ENCODE measurements at regions not wholly inside any gene's neighbourhood (a gene's known extent, or its start where the extent isn't known, plus 50 kb on each side); places are given as distances from the start of the nearest gene placed in this dataset.
A peak's percentile ranks its signal among the peaks of the same experiment; 100 is the strongest.
"Not testable (repeated sequence)": the region's sequence is repeated elsewhere in the genome, so short reads cannot be mapped to it uniquely, and the experiment has no call there.

DNA sequence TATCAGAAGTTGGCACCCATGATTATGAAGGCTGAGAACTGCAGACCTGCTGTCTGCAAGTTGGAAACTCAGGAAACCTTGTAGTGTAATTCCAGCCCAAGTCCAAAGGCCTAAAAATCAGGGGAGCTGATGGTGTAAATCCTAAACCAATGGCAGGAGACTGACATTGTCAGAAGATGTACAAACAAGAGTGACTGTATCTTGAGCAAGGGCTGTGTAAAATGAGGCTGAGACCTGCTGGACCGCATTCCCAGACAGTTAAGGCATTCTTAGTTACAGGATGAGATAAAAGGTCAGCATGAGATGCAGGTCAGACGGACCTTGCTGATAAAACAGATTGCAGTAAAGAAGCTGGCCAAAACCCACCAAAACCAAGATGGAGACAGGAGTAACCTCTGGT, 147.7 kb downstream of the COG6 start:
- no peak for DNase-seq (ENCODE audit: low spot score)

- no peak for DNase-seq (ENCODE audit: low spot score)
These were observed 148.4 kb downstream of the COG6 start for GRCh38 chr13:39803851-39804250.

- no peak for DNase-seq (ENCODE audit: low spot score)
These were observed 149.1 kb downstream of the COG6 start for GRCh38 chr13:39804332-39805210.

- no peak for DNase-seq (ENCODE audit: low spot score)
These were observed 154.0 kb downstream of the COG6 start for GRCh38 chr13:39809466-39809865.

- no peak for DNase-seq (ENCODE audit: low spot score)
These were observed 154.8 kb downstream of the COG6 start for GRCh38 chr13:39810091-39810877.

- no peak for DNase-seq (ENCODE audit: low spot score)
These were observed 155.6 kb downstream of the COG6 start for GRCh38 chr13:39811051-39811450.

GRCh38 chr13:39811696-39812095, 156.2 kb downstream of the COG6 start:
- no peak for DNase-seq (ENCODE audit: low spot score)

GRCh38 chr13:39815345-39816111, 160.1 kb downstream of the COG6 start:
- peak; percentile 3 for DNase-seq (ENCODE audit: low spot score)

DNA sequence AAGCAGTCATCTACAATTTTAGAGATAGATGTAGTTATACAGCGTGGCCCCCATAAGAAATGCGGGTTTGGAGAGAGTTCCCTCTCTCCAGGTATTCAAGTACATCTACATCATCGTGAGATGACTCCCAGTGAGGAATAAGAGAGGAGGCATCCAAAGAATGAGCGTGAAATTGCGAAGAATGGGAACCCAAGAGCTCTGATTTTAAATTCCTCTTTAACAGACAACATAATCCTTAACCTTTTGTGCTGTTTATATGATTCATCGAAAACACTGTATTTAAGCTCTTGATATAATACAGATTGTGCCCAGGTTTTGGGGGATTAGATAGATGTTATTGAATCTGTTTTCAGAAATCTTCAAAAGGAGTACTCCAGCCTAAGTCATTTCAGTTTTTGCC, 161.5 kb downstream of the COG6 start:
- DNase-seq (ENCODE audit: low spot score): no peak

- peak; percentile 9 for DNase-seq (ENCODE audit: low spot score)
These were observed 163.5 kb downstream of the COG6 start for GRCh38 chr13:39818953-39819352.

DNA sequence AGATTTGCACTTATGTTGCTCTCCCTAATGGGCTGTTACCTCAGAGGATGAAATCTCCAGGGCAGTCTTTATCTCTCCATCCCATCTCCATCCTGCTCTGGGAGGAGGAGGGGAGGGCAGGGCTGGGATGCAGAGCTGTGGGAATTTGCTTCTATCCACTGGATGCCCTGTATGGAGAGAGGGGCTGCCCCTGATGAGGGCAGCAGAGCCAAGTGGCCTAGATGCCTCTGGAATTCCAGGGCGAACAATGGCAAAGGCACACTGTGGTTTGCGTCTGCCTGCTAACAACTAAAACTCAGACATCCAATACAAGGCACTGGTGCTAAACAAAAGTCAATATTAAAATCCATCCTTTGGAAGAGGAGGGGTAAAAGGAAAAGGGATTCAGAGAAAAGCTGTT, 165.1 kb downstream of the COG6 start:
- no peak for DNase-seq (ENCODE audit: low spot score)

- no peak for DNase-seq (ENCODE audit: low spot score)
These were observed 166.5 kb downstream of the COG6 start for GRCh38 chr13:39821977-39822376.

GRCh38 chr13:39822437-39822836, 167.0 kb downstream of the COG6 start:
- no peak for DNase-seq (ENCODE audit: low spot score)

DNA sequence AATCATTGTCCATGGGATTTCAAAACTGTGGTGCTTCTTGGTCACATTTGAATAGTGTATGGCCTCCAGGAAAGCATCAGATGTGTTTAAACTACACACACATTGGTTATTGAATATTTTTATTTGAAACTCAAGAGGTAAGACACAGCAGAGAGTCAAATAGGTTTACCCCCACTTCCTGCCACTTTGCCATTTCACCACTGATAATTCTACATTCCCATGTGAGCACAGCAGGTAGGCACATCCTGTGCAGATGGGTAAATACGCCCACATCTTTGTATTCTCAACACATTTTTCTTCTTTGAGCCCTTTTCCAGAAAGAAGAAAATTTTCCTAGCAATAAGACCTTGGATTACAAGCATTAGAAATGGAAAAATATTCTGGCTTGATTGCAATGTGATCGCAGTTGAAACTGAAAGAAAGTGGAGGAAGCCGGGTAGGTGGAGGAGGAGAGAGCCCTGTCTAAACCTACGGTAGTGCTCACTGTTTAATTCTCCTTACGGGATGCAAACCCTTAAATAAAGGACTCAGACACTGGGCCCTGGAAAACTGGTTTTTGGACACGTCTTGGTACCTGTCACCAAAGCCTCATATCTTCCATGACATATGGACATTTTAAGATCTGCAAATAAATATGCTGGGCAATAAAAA, 167.7 kb downstream of the COG6 start:
- no peak for DNase-seq (ENCODE audit: low spot score)

DNA sequence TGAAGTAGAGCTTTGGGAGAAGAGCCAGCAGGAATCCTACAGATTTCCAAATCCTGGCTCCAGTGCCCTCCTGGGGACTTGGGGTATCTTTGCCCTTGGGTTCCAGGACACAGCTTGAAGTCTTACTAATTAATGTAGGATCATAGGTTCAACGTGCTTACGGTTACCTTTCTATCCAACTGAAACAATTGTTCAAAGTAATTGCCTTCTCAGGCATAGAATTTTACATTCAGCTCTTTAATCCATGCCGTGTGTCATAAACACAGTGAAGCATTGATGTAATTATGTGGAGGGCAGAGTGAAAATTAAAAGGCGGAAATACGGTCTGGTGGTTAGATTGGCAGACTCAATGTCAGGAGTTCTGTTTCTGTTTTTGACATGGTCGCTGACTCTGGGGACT, 170.4 kb downstream of the COG6 start:
- DNase-seq (ENCODE audit: low spot score): no peak

DNA sequence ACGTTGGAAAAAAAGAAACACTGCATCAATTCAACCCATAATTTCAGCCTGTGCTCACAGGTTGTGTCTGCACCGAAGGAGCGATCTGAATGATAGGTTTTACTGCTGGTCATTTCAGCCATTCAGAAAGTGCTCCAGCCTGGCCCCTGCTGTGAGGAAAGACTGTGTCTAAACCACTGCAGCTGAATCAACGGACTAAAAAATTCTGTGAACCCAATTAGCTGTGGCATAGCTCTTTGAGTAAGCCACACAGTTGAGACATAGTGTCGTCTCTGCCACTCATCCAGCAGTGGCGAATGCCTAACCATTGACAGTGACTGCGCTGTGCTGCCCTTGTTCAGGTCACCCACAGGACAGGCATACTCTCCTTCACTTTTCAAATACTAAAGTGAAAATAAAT, 179.8 kb downstream of the COG6 start:
- DNase-seq (ENCODE audit: low spot score): no peak

- DNase-seq (ENCODE audit: low spot score): no peak
These were observed 180.6 kb downstream of the COG6 start for GRCh38 chr13:39836038-39836437.

GRCh38 chr13:39837866-39838265, 182.4 kb downstream of the COG6 start:
- not testable (repeated sequence) for DNase-seq (ENCODE audit: low spot score)

DNA sequence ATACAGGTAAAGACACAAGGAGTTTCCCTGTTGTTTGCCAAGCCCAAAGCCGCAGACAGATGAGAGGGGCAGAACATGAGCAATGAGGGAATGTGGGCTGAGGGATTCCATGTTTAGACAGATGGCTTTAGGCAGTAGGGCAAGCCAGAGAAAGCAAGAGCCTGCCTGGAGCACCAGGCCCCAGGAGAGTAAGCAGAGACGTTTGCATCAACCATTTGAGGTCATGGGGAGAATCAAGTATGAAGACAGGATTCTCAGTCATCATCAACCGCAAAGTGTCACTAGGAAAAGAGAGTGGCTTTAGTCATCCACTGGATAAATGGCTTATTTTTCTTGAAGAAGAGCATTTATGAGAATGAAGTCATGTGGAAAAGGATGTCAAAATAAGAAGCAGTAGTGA, 184.7 kb downstream of the COG6 start:
- DNase-seq (ENCODE audit: low spot score): no peak

DNA sequence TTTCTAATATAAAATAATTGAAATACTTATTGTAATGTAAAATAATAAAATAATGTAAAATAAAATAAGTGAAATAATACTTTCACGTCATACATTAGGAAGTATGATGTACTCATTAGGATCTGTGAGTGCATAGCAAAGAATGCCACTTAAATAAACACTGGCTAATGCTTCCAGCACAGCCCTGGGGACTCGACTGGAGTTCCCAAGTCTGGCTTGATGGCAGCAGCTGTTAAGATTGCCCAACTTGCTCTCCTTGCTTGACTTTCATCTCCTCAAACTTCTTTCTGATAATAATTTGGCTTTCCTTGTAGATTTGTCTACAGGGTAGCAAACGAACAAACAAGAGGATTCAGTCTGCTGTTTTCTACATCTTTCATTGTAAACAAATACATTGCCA, 191.9 kb downstream of the COG6 start:
- no peak for DNase-seq (ENCODE audit: low spot score)

DNA sequence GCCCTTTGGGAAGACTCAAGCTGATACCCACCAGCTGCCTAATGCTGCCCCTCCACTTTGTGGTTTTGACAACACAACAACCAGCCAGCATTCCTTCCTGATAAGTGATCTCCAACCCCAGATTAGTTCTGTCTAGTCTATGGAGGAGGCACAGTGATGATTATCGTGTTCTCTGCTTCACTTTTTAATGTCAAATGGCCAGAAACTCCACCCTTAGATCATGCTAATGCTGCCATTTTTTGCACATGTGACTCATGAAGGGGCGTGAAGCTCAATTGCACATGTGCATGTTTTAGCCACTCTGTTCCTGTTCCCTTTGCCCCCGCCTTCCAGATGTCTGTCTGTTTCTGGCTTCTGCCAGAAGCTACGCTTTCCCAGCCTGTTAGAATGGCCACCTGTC, 199.8 kb downstream of the COG6 start:
- DNase-seq (ENCODE audit: low spot score): no peak

GRCh38 chr13:39856714-39857113, 201.3 kb downstream of the COG6 start:
- DNase-seq (ENCODE audit: low spot score): no peak
